Stimulated activated naive CD4-positive, alpha-beta T cell (primary cell): ENCODE measurements at regions not wholly inside any gene's neighbourhood (a gene's known extent, or its start where the extent isn't known, plus 50 kb on each side); places are given as distances from the start of the nearest gene placed in this dataset.

Experiments used
- DNase-seq, 6 experiments: peaks; one replicate each; lab custom pipeline; 2025; lab: John Stamatoyannopoulos, UW

GRCh38 chr2:139293992-139294548 lies 513.9 kb upstream of the NXPH2 start:
- no peak for DNase-seq

DNA sequence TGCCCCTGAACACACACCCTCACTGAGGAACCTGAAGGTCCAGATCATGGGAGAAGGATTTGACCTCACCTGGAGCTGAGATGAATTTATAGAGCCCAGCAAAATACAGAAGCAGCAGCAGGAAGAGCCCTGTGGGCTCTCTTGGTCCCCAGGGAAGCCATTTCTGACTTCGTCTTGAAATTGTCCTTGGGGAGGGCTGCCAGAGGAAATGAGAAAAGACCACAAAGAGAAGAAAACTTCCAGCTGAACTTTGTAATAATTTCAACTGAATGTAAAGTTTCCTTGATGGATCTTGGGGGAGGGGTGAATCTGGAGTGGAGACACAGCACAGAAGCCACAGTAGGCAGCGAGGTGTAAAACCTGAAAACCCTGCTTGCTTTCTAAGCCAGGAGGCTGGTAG lies 500.9 kb upstream of the NXPH2 start:
- no peak for DNase-seq

GRCh38 chr2:139271879-139272278 lies 491.7 kb upstream of the NXPH2 start:
- no peak for DNase-seq

GRCh38 chr2:139271149-139271548 lies 491.0 kb upstream of the NXPH2 start:
- DNase-seq, result no peak

DNA sequence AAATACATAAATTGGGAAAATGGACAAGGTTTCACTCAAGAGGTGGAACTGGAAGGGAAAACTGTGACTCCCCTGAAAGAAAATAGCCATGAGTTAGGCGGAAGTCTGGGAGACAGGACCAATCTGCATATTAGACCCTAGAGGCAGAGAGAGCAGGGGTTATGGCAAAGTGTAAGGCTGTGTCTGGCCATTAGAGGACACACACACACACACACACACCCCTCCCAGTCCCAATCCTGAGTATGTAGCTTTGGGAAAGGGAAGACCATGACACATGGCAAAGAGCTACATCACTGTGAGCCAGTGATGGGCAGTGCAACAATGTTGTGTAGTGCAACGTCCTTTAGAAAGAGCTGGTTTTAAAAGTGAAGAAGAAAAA lies 479.9 kb upstream of the NXPH2 start:
- DNase-seq, result no peak

- no peak for DNase-seq
These were observed 479.3 kb upstream of the NXPH2 start for GRCh38 chr2:139259422-139260051.

DNA sequence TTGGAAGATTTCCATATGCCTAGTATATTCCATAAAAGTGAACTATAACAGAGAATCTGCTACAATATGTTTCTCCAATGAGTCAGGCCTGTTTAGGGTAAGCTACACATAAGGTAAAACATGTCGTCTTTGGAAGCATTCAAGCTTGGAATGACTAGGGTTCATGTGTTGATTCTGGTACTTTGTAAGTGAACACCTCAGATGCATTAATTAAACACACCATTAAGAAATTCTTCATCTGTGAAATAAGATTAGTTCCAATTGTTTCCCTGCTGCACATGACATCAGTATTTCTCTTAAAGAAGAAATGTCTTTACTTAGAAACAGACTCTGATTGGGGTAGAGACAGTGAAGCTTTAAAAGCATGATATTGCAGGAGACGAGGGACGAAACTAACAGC lies 461.1 kb upstream of the NXPH2 start:
- no peak for DNase-seq

- no peak for DNase-seq
These were observed 456.8 kb upstream of the NXPH2 start for GRCh38 chr2:139237023-139237422.

DNA sequence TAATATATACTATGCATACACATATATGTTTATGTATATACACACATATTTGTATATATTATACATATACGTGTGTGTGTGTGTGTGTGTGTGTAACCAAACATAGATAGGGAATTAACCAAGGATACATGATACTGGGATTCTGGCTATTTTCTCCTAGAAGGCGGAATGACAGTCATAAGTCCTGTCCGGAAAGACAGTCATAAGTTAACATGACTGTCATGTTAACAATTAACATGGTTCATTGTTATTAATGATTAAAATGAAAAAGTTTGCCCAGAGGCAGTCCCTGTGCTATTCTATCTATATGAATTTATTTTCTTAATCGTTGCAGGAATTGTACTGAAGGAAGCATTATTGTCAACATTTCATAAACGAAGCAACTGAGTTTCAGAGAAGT lies 450.7 kb upstream of the NXPH2 start:
- DNase-seq, result no peak

DNA sequence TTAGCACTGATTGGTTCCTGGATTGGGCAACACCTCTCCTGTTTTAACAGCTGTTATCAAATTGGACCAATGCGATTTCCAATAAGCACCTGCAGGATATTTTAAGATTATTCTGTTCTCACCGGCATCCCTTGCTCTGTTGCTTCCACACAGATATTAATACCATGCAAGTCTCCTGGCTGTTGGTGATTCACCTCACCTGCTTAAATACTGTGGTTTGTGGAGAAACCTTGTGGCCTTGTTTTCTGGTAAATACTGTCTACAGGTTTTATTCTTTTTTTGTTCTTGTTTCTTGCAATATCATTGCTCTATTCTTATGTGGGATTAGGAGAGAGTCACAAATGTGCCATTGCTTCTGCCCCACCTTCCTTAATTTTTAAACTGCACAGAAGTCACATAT lies 448.1 kb upstream of the NXPH2 start:
- no peak for DNase-seq

- no peak for DNase-seq
These were observed 445.8 kb upstream of the NXPH2 start for GRCh38 chr2:139225961-139226360.

- DNase-seq, result no peak
These were observed 438.0 kb upstream of the NXPH2 start for GRCh38 chr2:139218181-139218580.

- no peak for DNase-seq
These were observed 437.5 kb upstream of the NXPH2 start for GRCh38 chr2:139217641-139218040.

GRCh38 chr2:139216435-139216834 lies 436.2 kb upstream of the NXPH2 start:
- DNase-seq, result no peak

DNA sequence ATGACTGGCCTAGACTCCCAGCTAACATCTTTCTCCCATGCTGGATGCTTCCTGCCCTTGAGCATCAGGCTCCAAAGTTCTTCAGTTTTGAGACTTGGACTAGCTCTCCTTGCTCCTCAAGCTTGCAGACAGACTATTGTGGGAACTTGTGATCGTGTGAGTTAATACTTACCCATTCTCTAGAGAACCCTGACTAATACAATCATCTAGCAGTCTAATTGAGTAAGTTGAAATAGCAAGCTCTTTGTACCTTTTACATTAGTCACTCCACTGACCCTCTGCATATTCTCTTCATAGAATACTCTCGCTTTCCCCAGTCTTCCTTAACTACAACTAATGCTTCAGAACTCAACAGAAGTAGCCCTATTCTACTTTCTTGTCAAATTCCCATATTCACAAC lies 434.6 kb upstream of the NXPH2 start:
- DNase-seq, result no peak

GRCh38 chr2:139209586-139209985 lies 429.4 kb upstream of the NXPH2 start:
- no peak for DNase-seq

DNA sequence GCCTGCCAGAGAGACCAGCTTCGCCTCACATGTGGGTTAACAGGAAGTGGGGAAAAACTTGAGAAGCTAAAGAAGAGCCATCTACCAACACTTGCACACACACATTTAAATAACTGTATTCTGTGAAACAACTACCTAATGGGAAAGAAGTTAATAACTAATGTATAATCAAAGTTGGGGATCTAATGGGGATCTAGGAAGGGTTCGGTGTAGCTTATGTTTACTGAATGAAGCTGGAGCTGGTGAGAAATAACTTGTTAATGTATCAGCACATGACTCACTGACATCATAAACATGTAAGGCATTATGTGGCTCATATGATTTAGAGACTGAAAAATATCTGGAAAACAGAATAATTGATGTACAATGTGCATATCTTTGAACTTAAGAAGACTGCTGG lies 421.3 kb upstream of the NXPH2 start:
- no peak for DNase-seq

DNA sequence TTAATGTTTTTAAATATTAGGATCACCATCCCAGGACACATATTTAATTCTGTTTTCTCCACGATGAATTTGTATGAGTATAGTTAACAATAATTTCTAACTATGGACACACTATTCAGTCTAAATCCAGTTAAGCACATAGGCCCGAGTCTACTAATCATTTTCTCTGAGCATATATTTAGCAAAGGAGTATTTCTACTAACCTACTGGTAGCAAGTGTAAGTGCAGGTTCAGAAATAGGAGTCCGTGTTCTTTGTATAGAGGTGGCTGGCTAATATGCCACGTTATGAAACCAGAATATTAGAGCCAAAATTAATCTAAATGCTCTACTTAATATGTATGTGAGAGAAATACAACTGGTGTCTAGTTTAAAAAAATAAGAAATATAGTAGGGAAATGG lies 416.6 kb upstream of the NXPH2 start:
- no peak for DNase-seq

- DNase-seq, result no peak
These were observed 414.4 kb upstream of the NXPH2 start for GRCh38 chr2:139194546-139194945.

- DNase-seq, result no peak
These were observed 396.9 kb upstream of the NXPH2 start for GRCh38 chr2:139177041-139177440.

GRCh38 chr2:139175510-139175909 lies 395.3 kb upstream of the NXPH2 start:
- no peak for DNase-seq

- no peak for DNase-seq
These were observed 390.2 kb upstream of the NXPH2 start for GRCh38 chr2:139170406-139170805.

DNA sequence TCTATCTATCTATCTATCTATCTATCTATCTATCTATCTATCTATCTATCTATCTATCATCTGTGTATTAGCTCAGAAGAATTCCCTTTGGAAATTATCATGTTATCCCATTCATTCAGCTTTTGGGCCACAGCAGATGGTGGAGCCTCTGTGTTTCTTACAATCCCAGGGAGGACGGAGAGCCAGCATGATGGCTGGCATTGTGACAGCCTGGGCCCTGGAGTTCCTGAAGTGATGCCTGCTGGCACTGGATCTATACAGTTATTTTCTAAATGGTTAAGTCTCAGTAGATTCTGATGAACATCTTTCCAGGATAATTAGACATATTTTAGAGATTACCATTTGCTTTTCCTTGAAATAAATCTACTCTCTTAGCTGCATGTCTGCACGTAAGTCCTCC lies 385.4 kb upstream of the NXPH2 start:
- DNase-seq, result no peak

DNA sequence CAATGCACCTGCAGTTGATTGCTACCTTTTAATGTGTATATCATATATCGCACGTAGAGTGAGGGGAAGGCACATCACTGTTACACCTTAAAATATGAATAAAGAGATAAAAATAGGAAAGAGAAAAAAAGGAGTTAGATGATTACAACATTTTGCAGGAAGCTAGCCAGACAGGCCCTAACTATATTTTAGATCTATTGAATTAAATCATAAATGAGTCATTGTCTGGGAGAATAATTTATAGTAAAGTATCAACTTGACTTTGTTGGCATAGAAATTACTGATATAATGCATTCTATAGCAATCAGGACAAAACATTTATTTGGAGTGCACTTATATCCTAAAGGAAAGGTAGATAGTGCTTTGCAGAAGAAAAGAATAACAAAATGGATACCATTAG lies 384.9 kb upstream of the NXPH2 start:
- no peak for DNase-seq
